SK-N-SH treated with all-trans-retinoic acid at 6 μM for 48 hours (cell line): ENCODE measurements at regions not wholly inside any gene's neighbourhood (a gene's known extent, or its start where the extent isn't known, plus 50 kb on each side); places are given as distances from the start of the nearest gene placed in this dataset.

ENCODE experiments used
- ATAC-seq: fragments of 200-7000 bp; cut with Tn5 transposase; 3 replicates; pipeline ENCODE4 v1.9.1; 2020; ENCODE audit warnings: mild to moderate bottlenecking, moderate library complexity
- ARNTL ChIP-seq: fragments of 450-650 bp; formaldehyde crosslinking; IDR thresholded peaks from 2 replicates; pipeline ENCODE4 v1.5.0; 2020; ENCODE audit warnings: low read depth, mild to moderate bottlenecking, moderate library complexity, borderline replicate concordance
- BACH2 ChIP-seq: fragments of 250-450 bp; sonication (Bioruptor Pico); IDR thresholded peaks from 2 replicates; pipeline ENCODE4 v1.9.0; 2021; ENCODE audit warnings: mild to moderate bottlenecking, borderline replicate concordance
- CREB5 ChIP-seq: fragments of 250-450 bp; sonication (Bioruptor Pico); IDR thresholded peaks from 2 replicates; pipeline ENCODE4 v1.5.1; 2020; ENCODE audit warnings: low read depth, mild to moderate bottlenecking, moderate library complexity
- CSDC2 ChIP-seq: fragments of 250-450 bp; sonication (Bioruptor Pico); IDR thresholded peaks from 2 replicates; pipeline ENCODE4 v1.5.0; 2020; ENCODE audit warnings: mild to moderate bottlenecking, moderate library complexity
- CSRNP3 ChIP-seq: fragments of 250-450 bp; sonication (Bioruptor Pico); IDR thresholded peaks from 2 replicates; pipeline ENCODE4 v1.5.1; 2021; ENCODE audit warnings: mild to moderate bottlenecking, moderate library complexity
- ESRRG ChIP-seq: fragments of 250-450 bp; sonication (Bioruptor Pico); IDR thresholded peaks from 2 replicates; pipeline ENCODE4 v1.6.1; 2021; ENCODE audit warnings: mild to moderate bottlenecking
- GLIS3 ChIP-seq: fragments of 250-450 bp; sonication (Bioruptor Pico); IDR thresholded peaks from 2 replicates; pipeline ENCODE4 v1.5.0; 2020; ENCODE audit warnings: mild to moderate bottlenecking, moderate library complexity
- ISL1 ChIP-seq: fragments of 250-450 bp; sonication (Bioruptor Pico); IDR thresholded peaks from 2 replicates; pipeline ENCODE4 v2.1.2; 2022; ENCODE audit warnings: mild to moderate bottlenecking, moderate library complexity
- OSR1 ChIP-seq: fragments of 250-450 bp; sonication (Bioruptor Pico); IDR thresholded peaks from 2 replicates; pipeline ENCODE4 v1.8.0; 2022; ENCODE audit warnings: moderate library complexity, mild to moderate bottlenecking, inconsistent platforms
- PATZ1 ChIP-seq: fragments of 250-450 bp; sonication (Bioruptor Pico); IDR thresholded peaks from 2 replicates; pipeline ENCODE4 v1.8.0; 2020; ENCODE audit warnings: mild to moderate bottlenecking, moderate library complexity, borderline replicate concordance
- POU6F1 ChIP-seq: fragments of 250-450 bp; sonication (Bioruptor Pico); IDR thresholded peaks from 2 replicates; pipeline ENCODE4 v1.8.0; 2021; ENCODE audit warnings: low read depth, mild to moderate bottlenecking, moderate library complexity, borderline replicate concordance
- PPARA ChIP-seq: fragments of 250-450 bp; sonication (Bioruptor Pico); IDR thresholded peaks from 2 replicates; pipeline ENCODE4 v1.5.0; 2020; ENCODE audit warnings: mild to moderate bottlenecking, borderline replicate concordance
- RARB ChIP-seq: fragments of 250-450 bp; sonication (Bioruptor Pico); IDR thresholded peaks from 2 replicates; pipeline ENCODE4 v1.8.0; 2021; ENCODE audit warnings: mild to moderate bottlenecking, moderate library complexity
- TCF4 ChIP-seq: fragments of 250-450 bp; sonication (Bioruptor Pico); IDR thresholded peaks from 2 replicates; pipeline ENCODE4 v1.8.0; 2021; ENCODE audit warnings: mild to moderate bottlenecking, moderate library complexity, borderline replicate concordance
- TOX ChIP-seq: fragments of 250-450 bp; sonication (Bioruptor Pico); IDR thresholded peaks from 2 replicates; pipeline ENCODE4 v1.8.0; 2021; ENCODE audit warnings: mild to moderate bottlenecking, moderate library complexity, borderline replicate concordance
- TSHZ2 ChIP-seq: fragments of 250-450 bp; sonication (Bioruptor Pico); IDR thresholded peaks from 2 replicates; pipeline ENCODE4 v1.5.0; 2020; ENCODE audit warnings: mild to moderate bottlenecking, moderate library complexity
- ZC3H10 ChIP-seq: fragments of 250-450 bp; sonication (Bioruptor Pico); IDR thresholded peaks from 2 replicates; pipeline ENCODE4 v1.5.1; 2021; ENCODE audit warnings: mild to moderate bottlenecking, moderate library complexity
- ZFP3 ChIP-seq: fragments of 250-450 bp; sonication (Bioruptor Pico); IDR thresholded peaks from 2 replicates; pipeline ENCODE4 v1.5.0; 2020; ENCODE audit warnings: mild to moderate bottlenecking, moderate library complexity
- ZFP30 ChIP-seq: fragments of 450-650 bp; formaldehyde crosslinking; IDR thresholded peaks from 2 replicates; pipeline ENCODE4 v1.5.0; 2022; ENCODE audit warnings: mild to moderate bottlenecking, moderate library complexity
- ZNF565 ChIP-seq: fragments of 450-650 bp; formaldehyde crosslinking; conservative IDR thresholded peaks from 2 replicates; pipeline ENCODE4 v1.5.0; 2020; ENCODE audit warnings: low read depth, mild to moderate bottlenecking, moderate library complexity
- ZNF8 ChIP-seq: fragments of 450-650 bp; formaldehyde crosslinking; IDR thresholded peaks from 2 replicates; pipeline ENCODE4 v1.5.0; 2020; ENCODE audit warnings: mild to moderate bottlenecking, moderate library complexity

GRCh38 chr4:17189401-17189720 is 290.9 kb upstream of the LDB2 start:
- no peak for ATAC-seq
- TF ChIP-seq BACH2 (no peak), RARB (CRISPR knock-in tag) (no peak), TCF4 (CRISPR knock-in tag) (no peak), TSHZ2 (CRISPR knock-in tag) (no peak), ISL1 (CRISPR knock-in tag) (no peak), PPARA (CRISPR knock-in tag) (no peak), ESRRG (no peak), CREB5 (CRISPR knock-in tag) (no peak), GLIS3 (no peak)

GRCh38 chr4:17188547-17189400 is 290.3 kb upstream of the LDB2 start:
- no peak for ATAC-seq
- TF ChIP-seq ZC3H10 (CRISPR knock-in tag) (no peak), PATZ1 (CRISPR knock-in tag) (no peak), ZNF565 (no peak), ZFP30 (no peak), TCF4 (CRISPR knock-in tag) (0 out of 2 replicates have a peak, but pooled peaks have one; percentile 18)

- no peak for ATAC-seq
- TF ChIP-seq TCF4 (CRISPR knock-in tag) = no peak
- no peak for TF ChIP-seq PPARA (CRISPR knock-in tag)
- TF ChIP-seq ZNF565 = no peak
- TF ChIP-seq ZNF8 (CRISPR knock-in tag) = no peak
- TF ChIP-seq CSDC2 (CRISPR knock-in tag) = no peak
- no peak for TF ChIP-seq ZFP30
- TF ChIP-seq POU6F1 = no peak
- no peak for TF ChIP-seq CREB5 (CRISPR knock-in tag)
- TF ChIP-seq TOX (CRISPR knock-in tag) = no peak
- TF ChIP-seq RARB (CRISPR knock-in tag) = no peak
- no peak for TF ChIP-seq PATZ1 (CRISPR knock-in tag)
- TF ChIP-seq ZC3H10 (CRISPR knock-in tag) = no peak
- no peak for TF ChIP-seq BACH2
- TF ChIP-seq ISL1 (CRISPR knock-in tag) = no peak
- TF ChIP-seq GLIS3 = no peak
- no peak for TF ChIP-seq OSR1
- TF ChIP-seq CSRNP3 (CRISPR knock-in tag) = no peak
- no peak for TF ChIP-seq ZFP3 (CRISPR knock-in tag)
- TF ChIP-seq ARNTL (CRISPR knock-in tag) = no peak
These were observed 289.7 kb upstream of the LDB2 start for GRCh38 chr4:17188125-17188524.
